22Rv1 (cell line): ENCODE measurements at regions not wholly inside any gene's neighbourhood (a gene's known extent, or its start where the extent isn't known, plus 50 kb on each side); places are given as distances from the start of the nearest gene placed in this dataset.

Experiments
- H3K27ac ChIP-seq: fragments of 450-650 bp; 2 replicates; pipeline ENCODE4 v1.5.1; 2017
- CTCF ChIP-seq: fragments of 450-650 bp; IDR thresholded peaks from 2 replicates; pipeline ENCODE4 v1.5.1; 2017; ENCODE audit warnings: mild to moderate bottlenecking
- ZFX ChIP-seq: fragments of 450-650 bp; IDR thresholded peaks from 2 replicates; pipeline ENCODE4 v1.6.1; 2017; ENCODE audit warnings: antibody characterized with exemption, borderline replicate concordance

GRCh38 chr13:58531614-58532013 lies 900.1 kb downstream of the PCDH17 start:
- TF ChIP-seq ZFX (no peak), CTCF (no peak)

GRCh38 chr13:58542530-58542929 lies 911.0 kb downstream of the PCDH17 start:
- no peak overlapping the region for H3K27ac ChIP-seq

More at GRCh38 chr13:58531614-58532013, 900.1 kb downstream of the PCDH17 start:
- H3K27ac ChIP-seq = no peak overlapping the region

GRCh38 chr13:58547419-58547818 lies 915.9 kb downstream of the PCDH17 start:
- no peak overlapping the region for H3K27ac ChIP-seq
- TF ChIP-seq ZFX = no peak
- no peak for TF ChIP-seq CTCF

More at GRCh38 chr13:58542530-58542929, 911.0 kb downstream of the PCDH17 start:
- TF ChIP-seq CTCF = no peak
- TF ChIP-seq ZFX = no peak

- H3K27ac ChIP-seq = no peak overlapping the region
- TF ChIP-seq CTCF (no peak), ZFX (no peak)
These were observed 934.6 kb downstream of the PCDH17 start for GRCh38 chr13:58566176-58566575.

- no peak overlapping the region for H3K27ac ChIP-seq
- TF ChIP-seq ZFX (no peak), CTCF (no peak)
These were observed 942.2 kb downstream of the PCDH17 start for GRCh38 chr13:58573743-58574142.

- TF ChIP-seq ZFX (no peak), CTCF (no peak)
- no peak overlapping the region for H3K27ac ChIP-seq
These were observed 943.2 kb downstream of the PCDH17 start for GRCh38 chr13:58574791-58575190.

- TF ChIP-seq ZFX (no peak), CTCF (no peak)
These were observed 947.9 kb downstream of the PCDH17 start for GRCh38 chr13:58579468-58579867.

More at GRCh38 chr13:58579468-58579867, 947.9 kb downstream of the PCDH17 start:
- H3K27ac ChIP-seq = no peak overlapping the region
